SK-N-SH (cell line): ENCODE measurements at regions not wholly inside any gene's neighbourhood (a gene's known extent, or its start where the extent isn't known, plus 50 kb on each side); places are given as distances from the start of the nearest gene placed in this dataset.

ENCODE experiments used
- CTCF ChIP-seq: fragments of 200-600 bp; sonication (generic); IDR thresholded peaks from 2 replicates; pipeline ENCODE4 v1.6.1; 2017; ENCODE audit warnings: antibody characterized with exemption, mild to moderate bottlenecking, moderate library complexity
- EP300 ChIP-seq, 2 experiments: IDR thresholded peaks; 2 replicates each; pipeline versions ENCODE4 v1.4.0 to v1.6.1; 2012; ENCODE audit warnings: borderline replicate concordance in 1 of 2, low read depth in 1 of 2, low read length in 1 of 2
- FOXM1 ChIP-seq: IDR thresholded peaks from 2 replicates; pipeline ENCODE4 v1.4.0; 2012; ENCODE audit warnings: low read depth, mild to moderate bottlenecking
- POLR2AphosphoS5 ChIP-seq: IDR thresholded peaks from 2 replicates; pipeline ENCODE4 v1.6.1; 2012; ENCODE audit warnings: low read depth, low read length

- no peak for TF ChIP-seq CTCF
- no peak for TF ChIP-seq EP300 (IDR thresholded peaks at IDR 0.05; ENCODE audit: borderline replicate concordance in 1 of 2, low read depth in 1 of 2, low read length in 1 of 2)
- no peak for TF ChIP-seq POLR2AphosphoS5
- no peak for TF ChIP-seq FOXM1
These were observed 653.9 kb upstream of the USP24 start for GRCh38 chr1:55869065-55869464.
